ENCODE measurements at regions not wholly inside any gene's neighbourhood (a gene's known extent, or its start where the extent isn't known, plus 50 kb on each side); places are given as distances from the start of the nearest gene placed in this dataset.
A peak's percentile ranks its signal among the peaks of the same experiment; 100 is the strongest.

DNA sequence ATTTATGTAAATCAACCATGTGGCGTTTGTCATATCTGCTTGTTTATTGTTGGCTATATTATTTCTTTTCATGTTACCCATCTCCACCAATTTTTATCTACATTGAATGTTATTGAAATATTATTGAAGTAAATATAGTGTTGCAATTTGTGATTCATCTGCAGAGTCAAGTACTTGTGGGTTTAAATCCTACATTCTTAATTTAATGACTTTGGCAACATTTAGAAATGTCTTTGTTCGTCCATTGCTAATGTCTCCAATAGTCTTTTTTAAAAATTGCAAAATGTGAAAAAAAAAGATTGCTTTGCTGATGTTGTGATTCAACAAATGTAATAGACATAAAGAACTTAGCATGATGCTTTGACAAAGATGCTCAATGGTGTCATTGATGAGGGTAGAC lies 1572.8 kb upstream of the PIK3C3 start:
- H3K27ac ChIP-seq (ENCODE audit: low read depth in 2 of 2, low read length in 2 of 2) = no peak overlapping the region
- H3K9ac ChIP-seq (ENCODE audit: low read length in 3 of 3) = no peak overlapping the region
- no peaks in the 10 kb centered on the region for H3K27me3 ChIP-seq (ENCODE audit: control insufficient read depth, insufficient read depth, low read length)
- DNase-seq (no peak), FAIRE-seq (no peak)
- no peak for TF ChIP-seq CTCF (IDR thresholded peaks at IDR 0.05; ENCODE audit: borderline replicate concordance, extremely low read depth, insufficient read depth)
- intact Hi-C loops (cut with DNase I) = no loop called here
- H3K4me3 ChIP-seq (ENCODE audit: low read length in 3 of 3) = no peak overlapping the region
- no peaks in the 10 kb centered on the region for H3K9me3 ChIP-seq (ENCODE audit: control insufficient read depth in 2 of 3, insufficient read depth in 1 of 3, low read length in 3 of 3)
- no peaks in the 10 kb centered on the region for H3K4me1 ChIP-seq (ENCODE audit: control insufficient read depth in 2 of 3, insufficient read depth in 2 of 3, low read depth in 1 of 3, low read length in 3 of 3)
- no peaks in the 10 kb centered on the region for H3K36me3 ChIP-seq (ENCODE audit: control insufficient read depth in 2 of 3, insufficient read depth in 3 of 3, low read length in 3 of 3)

- Histone ChIP-seq H3K27me3 (ENCODE audit: control insufficient read depth, insufficient read depth, low read length) (no peaks in the 10 kb centered on the region), H3K4me3 (ENCODE audit: low read length in 3 of 3) (no peak overlapping the region), H3K9ac (ENCODE audit: low read length in 3 of 3) (no peak overlapping the region), H3K9me3 (ENCODE audit: control insufficient read depth in 2 of 3, insufficient read depth in 1 of 3, low read length in 3 of 3) (no peaks in the 10 kb centered on the region), H3K27ac (ENCODE audit: low read depth in 2 of 2, low read length in 2 of 2) (no peak overlapping the region), H3K4me1 (ENCODE audit: control insufficient read depth in 2 of 3, insufficient read depth in 2 of 3, low read depth in 1 of 3, low read length in 3 of 3) (no peaks in the 10 kb centered on the region), H3K36me3 (ENCODE audit: control insufficient read depth in 2 of 3, insufficient read depth in 3 of 3, low read length in 3 of 3) (no peaks in the 10 kb centered on the region)
- FAIRE-seq = no peak
- intact Hi-C loops (cut with DNase I) = no loop called here
- DNase-seq = no peak
- no peak for TF ChIP-seq CTCF (IDR thresholded peaks at IDR 0.05; ENCODE audit: borderline replicate concordance, extremely low read depth, insufficient read depth)
These were observed 1574.2 kb upstream of the PIK3C3 start for GRCh38 chr18:40380686-40381439.

GRCh38 chr18:40375837-40376236 lies 1579.2 kb upstream of the PIK3C3 start:
- DNase-seq (peak in 2 of 5 donors; percentile 35 to 56), FAIRE-seq (no peak)
- no peaks in the 10 kb centered on the region for H3K36me3 ChIP-seq (ENCODE audit: control insufficient read depth in 2 of 3, insufficient read depth in 3 of 3, low read length in 3 of 3)
- TF ChIP-seq CTCF (IDR thresholded peaks at IDR 0.05; ENCODE audit: borderline replicate concordance, extremely low read depth, insufficient read depth) = no peak
- no peaks in the 10 kb centered on the region for H3K27me3 ChIP-seq (ENCODE audit: control insufficient read depth, insufficient read depth, low read length)
- no peaks in the 10 kb centered on the region for H3K9me3 ChIP-seq (ENCODE audit: control insufficient read depth in 2 of 3, insufficient read depth in 1 of 3, low read length in 3 of 3)
- intact Hi-C loops (cut with DNase I) = no loop called here
- no peak overlapping the region for H3K27ac ChIP-seq (ENCODE audit: low read depth in 2 of 2, low read length in 2 of 2)
- no peaks in the 10 kb centered on the region for H3K4me1 ChIP-seq (ENCODE audit: control insufficient read depth in 2 of 3, insufficient read depth in 2 of 3, low read depth in 1 of 3, low read length in 3 of 3)
- no peak overlapping the region for H3K4me3 ChIP-seq (ENCODE audit: low read length in 3 of 3)
- no peak overlapping the region for H3K9ac ChIP-seq (ENCODE audit: low read length in 3 of 3)

DNA sequence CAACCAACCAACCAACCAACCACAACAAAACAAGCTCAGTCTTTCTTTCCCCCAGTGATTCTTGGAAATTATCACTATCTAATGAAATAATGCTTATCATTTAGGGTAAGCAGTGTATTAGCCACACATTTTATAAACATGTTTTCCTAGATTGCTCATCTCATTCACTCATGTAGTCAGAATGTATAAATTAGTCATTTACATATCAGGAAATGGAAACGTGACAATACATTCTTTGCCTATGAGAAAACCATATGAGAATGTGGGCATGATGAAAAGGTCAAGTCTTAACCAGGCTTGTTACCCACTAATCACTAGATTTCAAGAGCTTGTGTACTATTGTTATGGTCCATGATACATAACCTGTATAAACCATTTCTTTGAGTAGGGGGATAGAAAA lies 1583.4 kb upstream of the PIK3C3 start:
- intact Hi-C loops (cut with DNase I) = no loop called here
- Histone ChIP-seq H3K9ac (ENCODE audit: low read length in 3 of 3) (no peak overlapping the region), H3K27ac (ENCODE audit: low read depth in 2 of 2, low read length in 2 of 2) (no peak overlapping the region), H3K4me3 (ENCODE audit: low read length in 3 of 3) (no peak overlapping the region), H3K27me3 (ENCODE audit: control insufficient read depth, insufficient read depth, low read length) (no peaks in the 10 kb centered on the region), H3K9me3 (ENCODE audit: control insufficient read depth in 2 of 3, insufficient read depth in 1 of 3, low read length in 3 of 3) (no peaks in the 10 kb centered on the region), H3K4me1 (ENCODE audit: control insufficient read depth in 2 of 3, insufficient read depth in 2 of 3, low read depth in 1 of 3, low read length in 3 of 3) (no peaks in the 10 kb centered on the region), H3K36me3 (ENCODE audit: control insufficient read depth in 2 of 3, insufficient read depth in 3 of 3, low read length in 3 of 3) (no peaks in the 10 kb centered on the region)
- DNase-seq (no peak), FAIRE-seq (no peak)
- TF ChIP-seq CTCF (IDR thresholded peaks at IDR 0.05; ENCODE audit: borderline replicate concordance, extremely low read depth, insufficient read depth) = no peak
